Activated CD4-positive, alpha-beta memory T cell treated with anti-CD3 and anti-CD28 coated beads for 36 hours (primary cell): ENCODE measurements at regions not wholly inside any gene's neighbourhood (a gene's known extent, or its start where the extent isn't known, plus 50 kb on each side); places are given as distances from the start of the nearest gene placed in this dataset.

Source experiments
- CTCF ChIA-PET: fragments of 350-600 bp; sonication (Branson Sonifier 250); formaldehyde crosslinking; loops from one replicate; lab custom pipeline; 2021; ENCODE audit warnings: antibody characterized with exemption, inconsistent platforms; lab: Charles Lee
- POLR2A ChIA-PET: fragments of 350-600 bp; sonication (Branson Sonifier 250); formaldehyde crosslinking; loops from one replicate; lab custom pipeline; 2021; ENCODE audit warnings: antibody characterized with exemption; lab: Charles Lee
- DNase-seq: peaks from one replicate; pipeline ENCODE4 v3.0.0-alpha.2; 2020
- H3K27ac Mint-ChIP-seq: one replicate; pipeline ENCODE4 v1.8.0; 2021; ENCODE audit warnings: mixed read lengths
- H3K27me3 Mint-ChIP-seq: one replicate; pipeline ENCODE4 v1.8.0; 2021; ENCODE audit warnings: mixed read lengths
- H3K36me3 Mint-ChIP-seq: one replicate; pipeline ENCODE4 v1.8.0; 2021; ENCODE audit warnings: mixed read lengths
- H3K4me1 Mint-ChIP-seq: one replicate; pipeline ENCODE4 v1.8.0; 2021; ENCODE audit warnings: low read depth, mixed read lengths
- H3K4me3 Mint-ChIP-seq: one replicate; pipeline ENCODE4 v1.8.0; 2021; ENCODE audit warnings: mild to moderate bottlenecking, mixed read lengths
- H3K9me3 Mint-ChIP-seq: one replicate; pipeline ENCODE4 v1.8.0; 2021; ENCODE audit warnings: mixed read lengths
- intact Hi-C: fragments of 100-400 bp; cut with micrococcal nuclease; formaldehyde crosslinking; loops from one replicate; pipeline ENCODE4 v1.15.1; 2023

DNA sequence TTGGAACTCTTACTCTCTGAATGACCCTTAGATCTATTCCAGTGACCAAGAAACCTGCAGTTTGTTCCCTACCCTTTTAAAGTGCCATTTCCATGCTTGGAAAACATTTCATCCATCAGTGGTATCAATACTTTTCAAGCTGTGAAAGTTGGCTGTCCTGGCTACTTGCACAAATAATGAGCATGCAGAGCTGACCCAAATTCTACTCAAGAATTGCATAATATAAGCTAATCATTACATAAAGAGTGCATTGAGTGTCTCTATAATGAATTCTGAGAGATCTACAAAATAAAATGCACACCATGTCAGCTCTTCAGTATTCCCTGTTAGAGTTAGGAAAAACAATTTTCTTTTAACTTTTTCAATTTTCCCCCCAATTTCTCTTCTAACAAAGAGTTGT, 181.3 kb upstream of the HS3ST5 start:
- DNase-seq = no peak
- Mint-ChIP-seq H3K4me3 (no peak overlapping the region), H3K27ac (no peak overlapping the region), H3K9me3 (no peaks in the 10 kb centered on the region), H3K27me3 (no peaks in the 10 kb centered on the region), H3K36me3 (no peaks in the 10 kb centered on the region), H3K4me1 (no peaks in the 10 kb centered on the region)
- intact Hi-C loops = no loop called here
- POLR2A ChIA-PET = no interaction called here
- CTCF ChIA-PET = no interaction called here

GRCh38 chr6:114523508-114523907, 180.7 kb upstream of the HS3ST5 start:
- Mint-ChIP-seq H3K4me1 (no peaks in the 10 kb centered on the region), H3K27me3 (no peaks in the 10 kb centered on the region), H3K36me3 (no peaks in the 10 kb centered on the region), H3K27ac (no peak overlapping the region), H3K4me3 (no peak overlapping the region), H3K9me3 (no peaks in the 10 kb centered on the region)
- intact Hi-C loops = no loop called here
- DNase-seq = no peak
- ChIA-PET POLR2A (no interaction called here), CTCF (no interaction called here)

DNA sequence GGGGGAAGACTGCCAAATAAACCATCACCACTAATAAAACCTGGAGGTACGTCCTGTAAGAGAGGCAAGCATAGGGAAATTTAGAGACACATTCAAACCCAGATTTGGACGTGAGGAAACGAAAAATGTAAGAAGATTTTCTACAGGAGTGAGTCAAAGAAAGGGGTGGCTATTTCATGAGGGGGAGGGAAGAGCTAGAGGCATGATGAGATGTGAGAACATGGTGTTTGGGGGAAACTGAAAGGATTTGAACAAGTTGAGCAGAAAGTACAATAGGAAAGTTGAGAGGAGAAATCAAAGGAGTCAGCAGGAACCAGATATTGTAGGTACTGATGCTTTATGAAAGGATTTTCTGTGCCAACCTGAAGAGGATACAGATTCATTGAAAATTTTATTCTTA, 179.1 kb upstream of the HS3ST5 start:
- POLR2A ChIA-PET = no interaction called here
- Mint-ChIP-seq H3K9me3 (no peaks in the 10 kb centered on the region), H3K36me3 (no peaks in the 10 kb centered on the region)

GRCh38 chr6:114520976-114521375, 178.2 kb upstream of the HS3ST5 start:
- POLR2A ChIA-PET = no interaction called here
- no peaks in the 10 kb centered on the region for H3K27me3 Mint-ChIP-seq
- no peaks in the 10 kb centered on the region for H3K36me3 Mint-ChIP-seq
- CTCF ChIA-PET = no interaction called here
- no peak for DNase-seq
- H3K27ac Mint-ChIP-seq = no peak overlapping the region
- H3K4me1 Mint-ChIP-seq = no peaks in the 10 kb centered on the region
- H3K9me3 Mint-ChIP-seq = no peaks in the 10 kb centered on the region
- intact Hi-C loops = no loop called here
- H3K4me3 Mint-ChIP-seq = no peak overlapping the region

More for the DNA sequence above, 179.1 kb upstream of the HS3ST5 start:
- no peaks in the 10 kb centered on the region for H3K27me3 Mint-ChIP-seq
- intact Hi-C loops = no loop called here
- H3K4me3 Mint-ChIP-seq = no peak overlapping the region
- H3K27ac Mint-ChIP-seq = no peak overlapping the region
- no peaks in the 10 kb centered on the region for H3K4me1 Mint-ChIP-seq
- CTCF ChIA-PET = no interaction called here
- no peak for DNase-seq

GRCh38 chr6:114514170-114514569, 171.3 kb upstream of the HS3ST5 start:
- no peaks in the 10 kb centered on the region for H3K36me3 Mint-ChIP-seq
- ChIA-PET POLR2A (no interaction called here), CTCF (no interaction called here)
- no peak for DNase-seq
- no peaks in the 10 kb centered on the region for H3K27me3 Mint-ChIP-seq
- no peak overlapping the region for H3K27ac Mint-ChIP-seq
- no peak overlapping the region for H3K4me3 Mint-ChIP-seq
- H3K9me3 Mint-ChIP-seq = no peaks in the 10 kb centered on the region
- intact Hi-C loops = no loop called here
- H3K4me1 Mint-ChIP-seq = no peaks in the 10 kb centered on the region

GRCh38 chr6:114471450-114471849, 128.6 kb upstream of the HS3ST5 start:
- no peaks in the 10 kb centered on the region for H3K9me3 Mint-ChIP-seq
- H3K4me3 Mint-ChIP-seq = no peak overlapping the region
- CTCF ChIA-PET = no interaction called here
- no peak overlapping the region for H3K27ac Mint-ChIP-seq
- POLR2A ChIA-PET = no interaction called here
- intact Hi-C loops = no loop called here
- DNase-seq = no peak
- no peaks in the 10 kb centered on the region for H3K27me3 Mint-ChIP-seq
- no peaks in the 10 kb centered on the region for H3K36me3 Mint-ChIP-seq
- H3K4me1 Mint-ChIP-seq = no peaks in the 10 kb centered on the region

DNA sequence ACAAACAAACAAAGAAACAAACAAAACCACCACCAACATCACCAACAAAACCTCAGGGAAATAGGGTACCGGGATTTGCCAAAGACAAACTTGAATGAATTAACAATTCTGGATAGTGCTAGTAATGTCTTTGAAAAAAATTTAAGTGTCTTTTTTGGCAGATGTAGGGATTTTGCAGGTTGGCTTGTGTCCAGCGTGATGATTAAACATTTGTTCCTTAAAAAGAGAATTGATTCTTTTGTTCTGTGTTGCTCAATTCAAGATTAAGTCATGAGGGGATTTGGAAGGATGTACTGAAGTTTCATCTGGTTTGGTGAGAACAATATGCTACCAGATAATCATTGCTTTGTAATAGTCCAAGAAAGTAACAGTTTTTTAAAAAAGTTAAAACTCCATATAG, 125.1 kb upstream of the HS3ST5 start:
- no peak for DNase-seq
- no peaks in the 10 kb centered on the region for H3K4me1 Mint-ChIP-seq
- no peaks in the 10 kb centered on the region for H3K36me3 Mint-ChIP-seq
- POLR2A ChIA-PET = no interaction called here
- H3K27me3 Mint-ChIP-seq = no peaks in the 10 kb centered on the region
- no peak overlapping the region for H3K4me3 Mint-ChIP-seq
- CTCF ChIA-PET = no interaction called here
- no peak overlapping the region for H3K27ac Mint-ChIP-seq
- no peaks in the 10 kb centered on the region for H3K9me3 Mint-ChIP-seq
- intact Hi-C loops = no loop called here

DNA sequence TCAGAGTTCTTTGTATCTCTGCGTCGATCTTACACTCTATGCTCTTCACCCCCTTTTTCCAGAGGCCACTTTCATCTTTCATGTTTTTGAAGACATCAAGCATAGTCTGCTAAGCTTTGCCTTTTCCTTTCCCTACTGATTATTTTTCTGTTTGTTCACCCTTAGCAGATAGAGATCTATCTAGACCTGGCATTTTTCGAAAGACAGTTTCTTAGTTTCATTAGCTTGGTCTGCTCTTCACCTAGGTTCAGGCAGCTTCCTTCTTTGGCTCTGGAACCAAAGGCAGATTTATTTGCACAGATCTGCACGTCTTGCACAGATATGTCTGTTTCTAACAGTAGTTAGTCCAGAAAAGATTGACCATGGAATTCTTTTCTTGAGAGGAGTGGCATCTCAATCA, 122.7 kb upstream of the HS3ST5 start:
- ChIA-PET POLR2A (no interaction called here), CTCF (no interaction called here)
- Mint-ChIP-seq H3K27me3 (no peaks in the 10 kb centered on the region), H3K4me1 (no peaks in the 10 kb centered on the region), H3K27ac (no peak overlapping the region), H3K9me3 (no peaks in the 10 kb centered on the region), H3K4me3 (no peak overlapping the region), H3K36me3 (no peaks in the 10 kb centered on the region)
- DNase-seq = no peak
- intact Hi-C loops = no loop called here

DNA sequence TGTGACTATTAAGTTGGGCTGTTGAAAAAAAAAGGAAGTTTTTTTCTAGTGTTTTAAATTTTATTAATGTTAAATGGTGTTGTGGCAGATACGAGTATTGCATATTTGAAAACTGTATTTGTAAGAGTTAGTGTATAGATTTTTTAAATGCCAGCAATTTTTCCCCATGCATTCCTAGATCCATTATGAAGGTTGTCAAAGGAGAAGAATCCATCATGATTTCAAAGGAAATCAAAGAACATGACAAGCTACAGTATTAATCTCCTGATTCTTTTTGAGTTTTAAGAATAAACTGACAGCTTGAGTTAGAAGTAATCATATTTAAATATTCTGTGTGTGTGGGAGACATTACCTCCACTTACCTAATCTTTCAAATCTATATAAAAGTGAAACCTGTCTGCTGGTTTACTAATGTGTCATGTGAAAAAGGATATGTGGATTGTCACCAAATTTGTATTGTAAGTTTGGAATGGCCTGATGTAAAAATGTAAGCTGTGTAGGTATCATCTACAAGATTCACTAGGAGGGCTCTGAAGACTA, 111.0 kb upstream of the HS3ST5 start:
- no peak overlapping the region for H3K4me3 Mint-ChIP-seq
- no peaks in the 10 kb centered on the region for H3K36me3 Mint-ChIP-seq
- POLR2A ChIA-PET = no interaction called here
- H3K4me1 Mint-ChIP-seq = no peaks in the 10 kb centered on the region
- H3K27me3 Mint-ChIP-seq = no peaks in the 10 kb centered on the region
- H3K9me3 Mint-ChIP-seq = no peaks in the 10 kb centered on the region
- no peak overlapping the region for H3K27ac Mint-ChIP-seq
- intact Hi-C loops = no loop called here
- CTCF ChIA-PET = no interaction called here
- no peak for DNase-seq

DNA sequence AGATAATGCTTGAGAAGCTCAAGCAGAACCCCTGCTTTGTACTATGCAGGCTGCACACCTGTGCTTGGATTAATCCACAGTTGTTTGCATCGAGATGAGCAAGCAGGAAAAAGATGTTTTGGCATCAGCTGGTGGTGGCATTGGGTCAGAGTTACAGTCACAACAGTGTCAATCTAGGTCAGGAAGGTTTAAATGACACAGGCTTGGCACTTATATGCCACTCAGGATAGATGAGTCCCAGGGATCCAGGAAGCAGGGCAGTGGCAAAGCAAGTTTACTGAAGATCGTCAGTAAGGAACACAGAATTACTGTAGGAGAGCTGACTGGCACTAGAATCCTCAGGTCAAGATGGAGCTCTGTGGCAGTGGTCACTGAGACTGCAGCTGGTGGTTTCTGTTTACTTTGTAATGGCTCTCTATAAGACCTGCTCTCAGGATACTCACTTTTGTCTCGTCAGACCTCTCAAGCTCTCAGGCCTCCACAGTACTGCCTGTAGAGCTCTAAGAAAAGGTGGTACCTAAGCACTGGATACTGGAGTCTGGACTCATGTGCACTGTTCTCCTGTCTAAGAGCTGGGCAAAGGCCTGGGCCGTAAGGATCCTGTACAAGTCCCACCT, 110.1 kb upstream of the HS3ST5 start:
- H3K36me3 Mint-ChIP-seq = no peaks in the 10 kb centered on the region
- intact Hi-C loops = no loop called here
- no peaks in the 10 kb centered on the region for H3K9me3 Mint-ChIP-seq
- POLR2A ChIA-PET = no interaction called here
- H3K4me3 Mint-ChIP-seq = no peak overlapping the region
- no peak overlapping the region for H3K27ac Mint-ChIP-seq
- no peak for DNase-seq
- no peaks in the 10 kb centered on the region for H3K27me3 Mint-ChIP-seq
- no peaks in the 10 kb centered on the region for H3K4me1 Mint-ChIP-seq
- CTCF ChIA-PET = no interaction called here

GRCh38 chr6:114450631-114451030, 107.8 kb upstream of the HS3ST5 start:
- Mint-ChIP-seq H3K36me3 (no peaks in the 10 kb centered on the region), H3K9me3 (no peaks in the 10 kb centered on the region), H3K4me1 (no peaks in the 10 kb centered on the region), H3K27me3 (no peaks in the 10 kb centered on the region), H3K27ac (no peak overlapping the region), H3K4me3 (no peak overlapping the region)
- ChIA-PET POLR2A (no interaction called here), CTCF (interaction anchor here (0.6 kb wide), 1 partner anchor 9 kb away, joined by 3 read pairs; no protein-coding TSS in a partner anchor)
- intact Hi-C loops = no loop called here
- DNase-seq = no peak

DNA sequence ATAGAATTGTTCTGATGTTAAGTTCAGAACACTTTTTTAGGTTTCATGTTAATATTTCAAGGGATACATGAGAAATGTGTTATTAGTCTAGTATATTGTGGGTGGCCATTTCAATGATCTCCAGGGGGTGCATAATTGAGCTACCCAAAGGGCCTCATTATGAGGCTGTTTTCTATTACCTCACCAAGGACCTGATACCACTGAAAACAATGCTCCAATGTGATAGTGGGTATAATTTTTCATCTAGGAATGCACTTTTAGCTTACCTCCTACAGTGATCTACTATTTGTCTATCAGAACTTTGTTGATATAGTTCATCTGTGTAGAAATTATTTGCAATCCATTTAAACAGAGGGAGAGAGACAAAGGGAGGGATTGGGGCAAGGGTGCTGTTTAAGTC, 106.8 kb upstream of the HS3ST5 start:
- DNase-seq = no peak
- no peak overlapping the region for H3K27ac Mint-ChIP-seq
- intact Hi-C loops = no loop called here
- H3K36me3 Mint-ChIP-seq = no peaks in the 10 kb centered on the region
- H3K9me3 Mint-ChIP-seq = no peaks in the 10 kb centered on the region
- no peaks in the 10 kb centered on the region for H3K27me3 Mint-ChIP-seq
- H3K4me3 Mint-ChIP-seq = no peak overlapping the region
- no peaks in the 10 kb centered on the region for H3K4me1 Mint-ChIP-seq
- ChIA-PET CTCF (no interaction called here), POLR2A (no interaction called here)

GRCh38 chr6:114446342-114446741, 103.5 kb upstream of the HS3ST5 start:
- no peaks in the 10 kb centered on the region for H3K27me3 Mint-ChIP-seq
- DNase-seq = no peak
- no peak overlapping the region for H3K27ac Mint-ChIP-seq
- no peaks in the 10 kb centered on the region for H3K36me3 Mint-ChIP-seq
- H3K9me3 Mint-ChIP-seq = no peaks in the 10 kb centered on the region
- no peaks in the 10 kb centered on the region for H3K4me1 Mint-ChIP-seq
- intact Hi-C loops = no loop called here
- no peak overlapping the region for H3K4me3 Mint-ChIP-seq
- CTCF ChIA-PET = no interaction called here
- POLR2A ChIA-PET = no interaction called here
